ENCODE measurements at regions not wholly inside any gene's neighbourhood (a gene's known extent, or its start where the extent isn't known, plus 50 kb on each side); places are given as distances from the start of the nearest gene placed in this dataset.

- ChIA-PET CTCF (ENCODE audit: partially characterized antibody) (interaction anchor here (1.0 to 1.8 kb wide), 2 partner anchors 16 to 52 kb away, joined by 4 to 5 read pairs; no protein-coding TSS in a partner anchor), POLR2A (ENCODE audit: partially characterized antibody) (interaction anchor here (0.8 kb wide), 1 partner anchor 12 kb away, joined by 3 read pairs; no protein-coding TSS in a partner anchor)
- Histone ChIP-seq H3K4me3 (ENCODE audit: extremely low read depth in 1 of 4, insufficient read depth in 2 of 4, low read depth in 3 of 4, low read length in 4 of 4) (no peak overlapping the region), H3K36me3 (ENCODE audit: control insufficient read depth in 2 of 4, insufficient read depth in 4 of 4, low read length in 3 of 4) (no peaks in the 10 kb centered on the region), H3K79me1 (ENCODE audit: low read depth, low read length) (no peaks in the 10 kb centered on the region), H3K4me2 (ENCODE audit: insufficient read depth in 1 of 2, low read depth in 2 of 2, low read length in 2 of 2) (no peak overlapping the region), H3K4ac (replicated peaks; ENCODE audit: insufficient read length, low read depth, low read length) (no peak overlapping the region), H2BK5ac (ENCODE audit: low read depth, low read length) (no peak overlapping the region), H4K5ac (ENCODE audit: insufficient read length, low read depth, low read length) (no peak overlapping the region), H2BK20ac (ENCODE audit: low read length) (peak overlapping the region; percentile 67; the same call in 1 of the 2 replicates), H4K20me1 (replicated peaks in 1 of 2; ENCODE audit: control insufficient read depth in 1 of 2, insufficient read depth in 2 of 2, low read length in 2 of 2) (no peaks in the 10 kb centered on the region), H3K27ac (ENCODE audit: low read depth, low read length) (no peak overlapping the region), H3K9ac (replicated peaks in 1 of 4; ENCODE audit: extremely low read depth in 1 of 4, low read depth in 3 of 4, low read length in 3 of 4) (no peak overlapping the region), H4K91ac (replicated peaks; ENCODE audit: insufficient read length, low read length) (no peak overlapping the region), H2AK5ac (ENCODE audit: low read depth, low read length) (no peak overlapping the region; the same call in 1 of the 2 replicates), H4K8ac (ENCODE audit: extremely low read depth, insufficient read depth, low read length) (no peak overlapping the region), H2AFZ (ENCODE audit: low read length) (no peak overlapping the region), H3K56ac (replicated peaks; ENCODE audit: insufficient read length, low read depth, low read length) (no peak overlapping the region), H3K9me3 (ENCODE audit: insufficient read depth in 2 of 2, low read depth in 1 of 2, low read length in 1 of 2) (no peaks in the 10 kb centered on the region), H3K18ac (ENCODE audit: extremely low read depth, low read length) (no peak overlapping the region), H2BK12ac (ENCODE audit: low read depth, low read length) (peak overlapping the region; percentile 55; the same call in 1 of the 2 replicates), H3K4me1 (replicated peaks in 1 of 4; ENCODE audit: control insufficient read depth in 3 of 4, insufficient read depth in 4 of 4, low read length in 3 of 4) (peaks cover 0 to 5% (median 2%) of the 10 kb centered on the region in 4 experiments; a peak in 2 of 7 replicates), H2BK120ac (replicated peaks; ENCODE audit: low read depth, low read length) (no peak overlapping the region), H2BK15ac (ENCODE audit: low read length) (no peak overlapping the region), H3K23me2 (ENCODE audit: low read depth, low read length) (no peaks in the 10 kb centered on the region), H3K14ac (ENCODE audit: insufficient read length) (no peak overlapping the region), H3K23ac (ENCODE audit: insufficient read length) (no peak overlapping the region), H3K27me3 (replicated peaks in 1 of 4; ENCODE audit: control insufficient read depth in 3 of 4, extremely low read depth in 1 of 4, insufficient read depth in 3 of 4, low read length in 3 of 4) (peaks cover 0 to 1% (median 0%) of the 10 kb centered on the region in 4 experiments; a peak in 1 of 7 replicates), H3K79me2 (ENCODE audit: control insufficient read depth in 1 of 2, insufficient read depth in 2 of 2, low read length in 2 of 2) (no peaks in the 10 kb centered on the region)
- no peak for FAIRE-seq
- DNase-seq (ENCODE audit: low read depth in 1 of 2, low spot score in 2 of 2), result no peak
- WGBS, 2 experiments (ENCODE audit: extremely low coverage in 1 of 2, insufficient coverage in 1 of 2, insufficient read length in 1 of 2, insufficient replicate concordance in 2 of 2, low coverage in 1 of 2, low lambda C conversion rate in 2 of 2, missing lambda C conversion rate in 1 of 2), result 88% methylated on average over 6 of the region's 6 CpGs; no CpG with 5 or more reads in 1 of the 2 experiments
- TF ChIP-seq CTCF (IDR thresholded peaks at IDR 0.05; ENCODE audit: control extremely low read depth in 1 of 3, insufficient read depth in 1 of 3, low read depth in 1 of 3, low read length in 3 of 3) (no peak), CEBPB (IDR thresholded peaks at IDR 0.05; ENCODE audit: low read depth, low read length) (no peak), GTF2F1 (IDR thresholded peaks at IDR 0.05; ENCODE audit: borderline replicate concordance, low read depth, low read length) (no peak), E2F6 (IDR thresholded peaks at IDR 0.05) (no peak), SIN3A (conservative IDR thresholded peaks at IDR 0.05 in 1 of 2, IDR thresholded peaks at IDR 0.05 in 1 of 2; ENCODE audit: low read depth in 1 of 2, low read length in 2 of 2) (no peak), SRF (IDR thresholded peaks at IDR 0.05; ENCODE audit: low read depth, low read length) (no peak), YY1 (IDR thresholded peaks at IDR 0.05; ENCODE audit: low read depth, low read length) (no peak), SIRT6 (IDR thresholded peaks at IDR 0.05; ENCODE audit: low read length) (no peak), TAF7 (optimal IDR thresholded peaks at IDR 0.05; ENCODE audit: borderline replicate concordance, low read depth, low read length) (no peak), SP1 (IDR thresholded peaks at IDR 0.05; ENCODE audit: low read depth, low read length) (no peak)
Observed at GRCh38 chr21:25334046-25334730, 273.1 kb downstream of the MRPL39 start.
